ENCODE measurements at regions not wholly inside any gene's neighbourhood (a gene's known extent, or its start where the extent isn't known, plus 50 kb on each side); places are given as distances from the start of the nearest gene placed in this dataset.

DNA sequence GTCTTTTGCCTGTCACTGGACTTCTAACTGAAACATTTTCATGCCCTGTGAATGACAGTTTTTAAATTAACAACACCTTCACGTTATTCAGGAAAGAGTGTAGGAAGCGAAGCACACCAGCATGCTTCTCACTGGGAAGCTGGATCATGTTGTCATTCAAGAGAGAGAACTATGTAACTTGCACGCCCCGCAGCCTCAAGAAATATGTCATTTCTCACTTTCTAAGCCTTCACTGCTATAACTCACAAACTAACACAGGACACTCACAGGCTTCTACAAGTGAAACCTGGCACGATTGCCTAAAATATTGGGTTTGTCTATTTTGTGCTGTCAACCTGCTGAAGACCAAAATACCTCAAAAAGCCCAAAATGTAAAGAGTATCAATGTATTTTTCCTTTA lies 466.3 kb downstream of the EFNA5 start:
- Mint-ChIP-seq H3K27me3 (ENCODE audit: insufficient read depth, unreplicated experiment) (no peaks in the 10 kb centered on the region), H3K4me1 (ENCODE audit: insufficient read depth, unreplicated experiment) (no peaks in the 10 kb centered on the region), H3K36me3 (ENCODE audit: insufficient read depth, unreplicated experiment) (no peaks in the 10 kb centered on the region), H3K4me3 (ENCODE audit: unreplicated experiment) (no peak overlapping the region), H3K9me3 (ENCODE audit: unreplicated experiment) (no peaks in the 10 kb centered on the region), H3K27ac (ENCODE audit: low read depth, unreplicated experiment) (no peak overlapping the region)
- POLR2A ChIA-PET, result no interaction called here
- intact Hi-C loops (cut with micrococcal nuclease), result no loop called here
- CTCF ChIA-PET, result no interaction called here
- BruUV-seq (replicated peaks), result no TSS peak
- TF ChIP-seq, protein P1, sequence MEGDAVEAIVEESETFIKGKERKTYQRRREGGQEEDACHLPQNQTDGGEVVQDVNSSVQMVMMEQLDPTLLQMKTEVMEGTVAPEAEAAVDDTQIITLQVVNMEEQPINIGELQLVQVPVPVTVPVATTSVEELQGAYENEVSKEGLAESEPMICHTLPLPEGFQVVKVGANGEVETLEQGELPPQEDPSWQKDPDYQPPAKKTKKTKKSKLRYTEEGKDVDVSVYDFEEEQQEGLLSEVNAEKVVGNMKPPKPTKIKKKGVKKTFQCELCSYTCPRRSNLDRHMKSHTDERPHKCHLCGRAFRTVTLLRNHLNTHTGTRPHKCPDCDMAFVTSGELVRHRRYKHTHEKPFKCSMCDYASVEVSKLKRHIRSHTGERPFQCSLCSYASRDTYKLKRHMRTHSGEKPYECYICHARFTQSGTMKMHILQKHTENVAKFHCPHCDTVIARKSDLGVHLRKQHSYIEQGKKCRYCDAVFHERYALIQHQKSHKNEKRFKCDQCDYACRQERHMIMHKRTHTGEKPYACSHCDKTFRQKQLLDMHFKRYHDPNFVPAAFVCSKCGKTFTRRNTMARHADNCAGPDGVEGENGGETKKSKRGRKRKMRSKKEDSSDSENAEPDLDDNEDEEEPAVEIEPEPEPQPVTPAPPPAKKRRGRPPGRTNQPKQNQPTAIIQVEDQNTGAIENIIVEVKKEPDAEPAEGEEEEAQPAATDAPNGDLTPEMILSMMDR (IDR thresholded peaks at IDR 0.05; ENCODE audit: unreplicated experiment), result no peak
- DNase-seq (ENCODE audit: unreplicated experiment), result no peak

DNA sequence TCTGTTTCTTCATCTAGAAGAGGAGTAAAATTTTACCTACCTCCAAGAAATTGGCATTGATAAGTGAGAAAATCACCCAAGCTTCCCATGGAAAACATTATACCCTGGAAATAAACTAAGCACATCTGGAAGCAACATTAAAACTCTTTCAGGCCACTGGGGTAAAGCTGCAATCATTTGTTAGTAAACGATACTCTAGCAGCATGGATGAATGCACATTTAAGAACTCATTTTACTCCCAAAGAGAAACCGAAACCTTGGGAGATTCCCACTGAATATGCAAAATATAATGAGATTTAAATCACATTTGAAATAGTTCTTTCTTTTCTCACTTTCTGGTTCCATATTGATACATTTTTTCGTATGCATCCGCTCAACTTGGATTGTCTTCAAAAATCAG lies 467.5 kb downstream of the EFNA5 start:
- intact Hi-C loops (cut with micrococcal nuclease), result no loop called here
- DNase-seq (ENCODE audit: unreplicated experiment), result no peak
- TF ChIP-seq, protein P1 (IDR thresholded peaks at IDR 0.05; ENCODE audit: unreplicated experiment), result no peak
- POLR2A ChIA-PET, result no interaction called here
- Mint-ChIP-seq H3K4me3 (ENCODE audit: unreplicated experiment) (no peak overlapping the region), H3K36me3 (ENCODE audit: insufficient read depth, unreplicated experiment) (no peaks in the 10 kb centered on the region), H3K27me3 (ENCODE audit: insufficient read depth, unreplicated experiment) (no peaks in the 10 kb centered on the region), H3K27ac (ENCODE audit: low read depth, unreplicated experiment) (no peak overlapping the region), H3K9me3 (ENCODE audit: unreplicated experiment) (no peaks in the 10 kb centered on the region), H3K4me1 (ENCODE audit: insufficient read depth, unreplicated experiment) (no peaks in the 10 kb centered on the region)
- CTCF ChIA-PET, result no interaction called here
- BruUV-seq (replicated peaks), result no TSS peak

DNA sequence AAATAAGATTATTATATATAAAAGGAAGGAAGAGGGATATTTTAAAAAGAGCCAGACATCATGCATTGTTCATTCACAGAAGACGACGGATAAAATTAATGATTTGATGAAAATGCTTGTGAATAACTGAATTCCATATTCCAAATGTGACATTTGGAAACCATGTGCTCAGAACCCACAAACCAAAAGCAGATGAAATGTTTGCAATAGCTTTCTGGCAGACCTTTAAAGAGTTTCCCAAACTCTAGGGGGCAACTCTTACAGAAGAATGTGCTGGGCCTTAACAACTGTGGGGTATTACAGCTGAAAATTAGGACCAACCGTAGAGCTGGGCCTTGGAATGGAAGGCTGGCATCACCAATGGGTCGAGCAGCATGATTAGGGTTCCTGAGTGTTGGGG lies 471.0 kb downstream of the EFNA5 start:
- Mint-ChIP-seq H3K9me3 (ENCODE audit: unreplicated experiment) (no peaks in the 10 kb centered on the region), H3K4me1 (ENCODE audit: insufficient read depth, unreplicated experiment) (no peaks in the 10 kb centered on the region), H3K36me3 (ENCODE audit: insufficient read depth, unreplicated experiment) (no peaks in the 10 kb centered on the region), H3K27ac (ENCODE audit: low read depth, unreplicated experiment) (no peak overlapping the region), H3K27me3 (ENCODE audit: insufficient read depth, unreplicated experiment) (no peaks in the 10 kb centered on the region), H3K4me3 (ENCODE audit: unreplicated experiment) (no peak overlapping the region)
- BruUV-seq (replicated peaks), result no TSS peak
- DNase-seq (ENCODE audit: unreplicated experiment), result no peak
- intact Hi-C loops (cut with micrococcal nuclease), result no loop called here
- ChIA-PET POLR2A (no interaction called here), CTCF (no interaction called here)
- TF ChIP-seq, protein P1 (IDR thresholded peaks at IDR 0.05; ENCODE audit: unreplicated experiment), result no peak

DNA sequence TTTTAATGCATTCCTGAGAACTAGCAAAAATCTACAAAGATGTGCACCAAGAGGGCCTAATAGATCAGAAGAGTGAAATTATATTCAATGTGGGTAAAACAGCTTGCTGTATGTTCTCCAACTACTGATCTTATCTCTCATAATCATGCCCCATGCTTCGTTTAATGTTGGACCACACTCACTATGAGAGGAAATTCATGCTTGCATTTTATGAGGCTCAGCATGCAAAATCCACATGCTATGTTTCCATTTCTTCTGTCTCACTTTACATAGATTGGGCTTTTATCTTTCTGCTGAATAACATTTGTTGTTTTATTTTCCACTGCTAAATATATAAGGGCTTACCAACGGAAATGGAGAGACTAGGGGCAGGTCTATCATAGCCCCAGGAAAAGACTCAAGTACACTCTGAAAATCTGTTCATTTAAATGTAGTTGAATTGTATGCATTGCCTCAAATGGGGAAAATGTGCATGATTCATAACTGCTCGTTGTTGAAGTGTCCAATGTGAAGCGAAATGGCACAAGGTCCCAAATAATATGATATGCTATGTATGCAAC lies 474.2 kb downstream of the EFNA5 start:
- Mint-ChIP-seq H3K4me3 (ENCODE audit: unreplicated experiment) (no peak overlapping the region), H3K27ac (ENCODE audit: low read depth, unreplicated experiment) (no peak overlapping the region), H3K27me3 (ENCODE audit: insufficient read depth, unreplicated experiment) (no peaks in the 10 kb centered on the region), H3K36me3 (ENCODE audit: insufficient read depth, unreplicated experiment) (no peaks in the 10 kb centered on the region), H3K4me1 (ENCODE audit: insufficient read depth, unreplicated experiment) (no peaks in the 10 kb centered on the region), H3K9me3 (ENCODE audit: unreplicated experiment) (peaks cover 7% of the 10 kb centered on the region)
- BruUV-seq (replicated peaks), result no TSS peak
- no peak for DNase-seq (ENCODE audit: unreplicated experiment)
- CTCF ChIA-PET, result no interaction called here
- POLR2A ChIA-PET, result no interaction called here
- intact Hi-C loops (cut with micrococcal nuclease), result no loop called here
- TF ChIP-seq, protein P1 (IDR thresholded peaks at IDR 0.05; ENCODE audit: unreplicated experiment), result no peak

All from MCF 10A (cell line).